ENCODE measurements at regions not wholly inside any gene's neighbourhood (a gene's known extent, or its start where the extent isn't known, plus 50 kb on each side); places are given as distances from the start of the nearest gene placed in this dataset.

GRCh38 chr4:7138223-7139166, 53.8 kb upstream of the SORCS2 start:
- H3K4me3 ChIP-seq (ENCODE audit: low read depth, low read length) = no peak overlapping the region
- no peak for DNase-seq (ENCODE audit: low read depth, low spot score)
- ChIA-PET POLR2A (no interaction called here), CTCF (no interaction called here)
- H3K27me3 ChIP-seq (ENCODE audit: control insufficient read depth, insufficient read depth, low read length) = peaks cover 39% of the 10 kb centered on the region
- no peak overlapping the region for H3K27ac ChIP-seq (ENCODE audit: low read depth, low read length)
- no peaks in the 10 kb centered on the region; the same call in 1 of the 2 replicates for H3K9me3 ChIP-seq (ENCODE audit: control insufficient read depth, insufficient read depth, low read length)
- no peak for TF ChIP-seq CTCF (IDR thresholded peaks at IDR 0.05; ENCODE audit: low read depth, low read length)

- no peak for TF ChIP-seq CTCF (IDR thresholded peaks at IDR 0.05; ENCODE audit: low read depth, low read length)
- no peak overlapping the region for H3K4me3 ChIP-seq (ENCODE audit: low read depth, low read length)
- DNase-seq (ENCODE audit: low read depth, low spot score) = no peak
- H3K9me3 ChIP-seq (ENCODE audit: control insufficient read depth, insufficient read depth, low read length) = peaks cover 7% of the 10 kb centered on the region
- ChIA-PET CTCF (no interaction called here), POLR2A (no interaction called here)
- peaks cover 36% of the 10 kb centered on the region for H3K27me3 ChIP-seq (ENCODE audit: control insufficient read depth, insufficient read depth, low read length)
- H3K27ac ChIP-seq (ENCODE audit: low read depth, low read length) = no peak overlapping the region
Observed at GRCh38 chr4:7137326-7138200, 54.8 kb upstream of the SORCS2 start.

- Histone ChIP-seq H3K4me3 (ENCODE audit: low read depth, low read length) (no peak overlapping the region), H3K9me3 (ENCODE audit: control insufficient read depth, insufficient read depth, low read length) (peaks cover 12% of the 10 kb centered on the region), H3K27me3 (ENCODE audit: control insufficient read depth, insufficient read depth, low read length) (peaks cover 36% of the 10 kb centered on the region), H3K27ac (ENCODE audit: low read depth, low read length) (no peak overlapping the region)
- ChIA-PET CTCF (no interaction called here), POLR2A (no interaction called here)
- DNase-seq (ENCODE audit: low read depth, low spot score) = no peak
- no peak for TF ChIP-seq CTCF (IDR thresholded peaks at IDR 0.05; ENCODE audit: low read depth, low read length)
Observed at GRCh38 chr4:7136351-7136750, 56.0 kb upstream of the SORCS2 start.

GRCh38 chr4:7135389-7135746, 57.0 kb upstream of the SORCS2 start:
- TF ChIP-seq CTCF (IDR thresholded peaks at IDR 0.05; ENCODE audit: low read depth, low read length) = no peak
- peaks cover 31% of the 10 kb centered on the region for H3K27me3 ChIP-seq (ENCODE audit: control insufficient read depth, insufficient read depth, low read length)
- peak; percentile 20 for DNase-seq (ENCODE audit: low read depth, low spot score)
- H3K4me3 ChIP-seq (ENCODE audit: low read depth, low read length) = no peak overlapping the region
- no peak overlapping the region for H3K27ac ChIP-seq (ENCODE audit: low read depth, low read length)
- ChIA-PET POLR2A (interaction anchor here (1.1 kb wide), 1 partner anchor 60 kb away, joined by 3 read pairs; no protein-coding TSS in a partner anchor), CTCF (interaction anchor here (1.1 kb wide), 1 partner anchor 34 kb away, joined by 4 read pairs; no protein-coding TSS in a partner anchor)
- peaks cover 13% of the 10 kb centered on the region for H3K9me3 ChIP-seq (ENCODE audit: control insufficient read depth, insufficient read depth, low read length)
